GM20000 (cell line): ENCODE measurements at regions not wholly inside any gene's neighbourhood (a gene's known extent, or its start where the extent isn't known, plus 50 kb on each side); places are given as distances from the start of the nearest gene placed in this dataset.
"Not testable (repeated sequence)": the region's sequence is repeated elsewhere in the genome, so short reads cannot be mapped to it uniquely, and the experiment has no call there.

Source experiments
- DNase-seq: peaks from one replicate; pipeline ENCODE4 v3.0.0; 2012; ENCODE audit warnings: low spot score
- TF ChIP-seq, protein P1 (sequence below): IDR thresholded peaks from 2 replicates; pipeline ENCODE4 v1.5.1; 2012; ENCODE audit warnings: mild to moderate bottlenecking, control low read depth; ENCODE audit errors: extremely low read depth, missing control alignments

DNA sequence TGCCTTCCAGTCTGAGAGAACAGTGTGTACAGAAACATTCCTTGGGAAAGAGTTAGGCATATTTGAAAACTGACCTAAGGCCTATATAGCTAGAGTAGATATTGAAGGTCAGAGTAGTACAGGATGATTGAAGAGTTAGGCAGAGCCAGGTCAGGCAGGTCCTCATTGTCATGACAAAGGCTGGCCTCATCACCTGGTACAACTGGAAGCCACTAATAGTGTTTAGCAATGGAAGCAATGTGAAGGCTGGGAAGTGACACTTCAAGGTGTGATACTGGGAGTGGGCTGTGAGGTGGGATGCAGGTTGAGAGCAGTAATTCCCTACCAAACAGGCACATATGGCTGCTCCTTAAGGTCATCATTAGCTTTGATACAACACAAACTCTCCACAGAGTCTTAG, 123.6 kb upstream of the CCNH start:
- TF ChIP-seq, protein P1, sequence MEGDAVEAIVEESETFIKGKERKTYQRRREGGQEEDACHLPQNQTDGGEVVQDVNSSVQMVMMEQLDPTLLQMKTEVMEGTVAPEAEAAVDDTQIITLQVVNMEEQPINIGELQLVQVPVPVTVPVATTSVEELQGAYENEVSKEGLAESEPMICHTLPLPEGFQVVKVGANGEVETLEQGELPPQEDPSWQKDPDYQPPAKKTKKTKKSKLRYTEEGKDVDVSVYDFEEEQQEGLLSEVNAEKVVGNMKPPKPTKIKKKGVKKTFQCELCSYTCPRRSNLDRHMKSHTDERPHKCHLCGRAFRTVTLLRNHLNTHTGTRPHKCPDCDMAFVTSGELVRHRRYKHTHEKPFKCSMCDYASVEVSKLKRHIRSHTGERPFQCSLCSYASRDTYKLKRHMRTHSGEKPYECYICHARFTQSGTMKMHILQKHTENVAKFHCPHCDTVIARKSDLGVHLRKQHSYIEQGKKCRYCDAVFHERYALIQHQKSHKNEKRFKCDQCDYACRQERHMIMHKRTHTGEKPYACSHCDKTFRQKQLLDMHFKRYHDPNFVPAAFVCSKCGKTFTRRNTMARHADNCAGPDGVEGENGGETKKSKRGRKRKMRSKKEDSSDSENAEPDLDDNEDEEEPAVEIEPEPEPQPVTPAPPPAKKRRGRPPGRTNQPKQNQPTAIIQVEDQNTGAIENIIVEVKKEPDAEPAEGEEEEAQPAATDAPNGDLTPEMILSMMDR: no peak
- DNase-seq: no peak

DNA sequence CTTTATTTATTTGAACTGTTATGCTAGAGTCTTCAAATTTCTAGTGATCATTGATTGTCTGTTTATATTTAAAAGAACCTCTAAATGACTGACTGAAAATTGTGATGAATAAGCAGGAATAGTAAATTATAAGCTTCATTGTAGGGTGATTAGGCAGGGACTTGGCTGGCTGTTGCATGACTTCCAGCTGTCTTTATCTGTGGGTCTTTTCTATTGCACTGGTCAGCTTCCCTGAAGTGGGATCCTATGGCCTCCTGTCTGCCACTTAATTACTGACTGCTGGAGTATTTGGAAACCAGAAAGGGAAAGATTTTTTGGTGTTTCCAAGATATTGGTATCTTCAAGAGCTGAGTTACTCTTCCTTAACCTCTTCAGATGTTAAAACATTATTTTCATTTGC, 123.0 kb upstream of the CCNH start:
- DNase-seq: no peak
- TF ChIP-seq, protein P1: no peak

DNA sequence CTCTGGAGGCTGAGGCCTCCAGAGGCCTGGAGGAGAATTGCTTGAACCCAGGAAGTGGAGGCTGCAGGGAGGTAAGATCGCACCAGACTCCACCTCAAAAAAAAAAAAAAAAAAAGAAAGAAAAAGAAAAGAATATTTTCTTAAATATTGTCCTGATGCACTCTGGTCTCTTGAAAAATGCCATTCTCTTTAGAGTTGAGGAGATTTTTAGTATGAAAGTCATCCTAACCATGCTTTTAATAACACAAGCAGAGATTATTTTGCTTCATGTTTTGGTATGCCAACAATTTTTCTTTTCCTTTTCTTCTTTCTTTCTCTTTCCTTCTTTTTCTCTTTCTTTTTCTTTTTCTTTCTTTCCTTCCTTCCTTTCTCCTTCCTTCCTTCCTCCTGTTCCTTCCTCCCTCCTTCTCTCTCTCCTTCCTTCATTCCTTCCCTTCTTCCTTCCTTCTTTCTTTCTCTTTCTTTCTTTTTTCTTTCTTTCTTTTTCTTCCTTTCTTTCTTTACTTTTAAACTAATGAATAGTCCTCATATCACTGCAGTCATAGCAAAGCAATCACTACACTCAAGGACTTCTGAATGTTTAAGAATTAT, 116.9 kb upstream of the CCNH start:
- TF ChIP-seq, protein P1: no peak
- no peak for DNase-seq

DNA sequence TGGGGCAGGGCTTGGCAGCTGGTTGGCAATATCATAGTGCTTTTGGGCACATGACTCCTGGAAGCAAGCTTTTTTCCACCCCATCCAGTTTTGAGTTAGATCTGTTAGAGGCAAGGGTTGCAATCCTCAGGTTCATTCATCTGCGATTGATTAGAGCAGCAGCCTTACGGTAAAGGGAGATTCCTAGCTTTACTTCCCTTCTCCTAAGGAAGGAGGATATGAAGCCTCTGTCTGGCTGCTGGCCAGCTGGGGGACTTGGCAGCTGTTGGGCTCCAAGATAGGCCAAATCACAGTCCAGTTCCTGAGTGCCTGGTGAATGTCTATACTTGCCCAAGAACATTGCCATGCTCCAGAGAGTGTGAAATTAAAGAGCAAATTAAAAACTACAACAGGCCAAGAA, 113.4 kb upstream of the CCNH start:
- TF ChIP-seq, protein P1: no peak
- DNase-seq: no peak

DNA sequence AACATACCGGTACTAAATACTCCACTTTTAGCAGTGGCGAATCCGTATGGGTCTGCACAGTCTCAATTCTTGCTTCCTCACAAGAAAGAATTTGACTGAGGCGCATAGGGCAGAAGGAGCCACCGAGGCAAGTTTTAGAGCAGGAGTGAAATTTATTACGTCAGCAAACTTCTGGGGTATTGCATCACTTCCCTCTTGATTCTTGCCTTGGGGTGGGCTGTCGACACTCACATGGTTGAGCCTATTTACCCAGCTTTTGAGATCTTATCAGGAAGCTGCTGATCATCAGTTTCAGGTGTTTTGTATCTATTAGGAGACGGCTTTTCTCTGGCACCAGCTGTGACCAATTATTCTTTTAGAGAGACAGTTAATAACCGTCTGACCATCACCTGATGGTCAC, 111.5 kb upstream of the CCNH start:
- no peak for DNase-seq
- TF ChIP-seq, protein P1: no peak

DNA sequence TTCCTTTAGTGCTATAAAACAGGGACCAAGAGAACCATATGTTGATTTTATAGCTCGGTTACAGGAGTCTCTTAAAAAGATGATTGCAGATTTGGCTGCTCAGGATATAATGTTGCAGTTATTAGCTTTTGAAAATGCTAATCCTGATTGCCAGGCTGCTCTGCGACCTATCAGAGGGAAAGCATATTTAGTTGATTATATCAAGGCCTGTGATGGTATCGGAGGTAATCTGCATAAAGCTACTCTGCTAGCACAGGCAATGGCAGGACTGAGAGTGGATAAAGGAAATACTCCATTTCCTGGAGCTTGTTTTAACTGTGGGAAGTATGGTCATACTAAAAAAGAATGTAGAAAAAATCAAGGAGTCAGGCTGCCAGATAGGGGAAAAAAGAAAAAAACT, 99.0 kb upstream of the CCNH start:
- not testable (repeated sequence) for DNase-seq

DNA sequence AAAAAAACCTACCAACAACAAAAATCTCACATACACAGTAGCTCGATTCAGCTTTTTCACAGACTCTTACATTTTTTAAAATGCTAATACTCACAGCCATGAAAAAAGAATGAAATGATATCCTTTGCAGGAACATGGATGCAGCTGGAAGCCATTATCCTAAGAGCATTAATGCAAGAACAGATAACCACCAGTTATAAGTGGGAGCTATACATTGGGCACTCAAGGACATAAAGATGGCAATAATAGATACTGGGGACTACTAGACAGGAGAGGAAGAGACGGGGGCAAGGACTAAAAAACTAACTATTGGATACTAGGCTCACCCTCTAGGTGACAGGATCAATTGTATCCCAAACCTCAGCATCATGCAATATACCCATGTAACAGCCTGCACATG, 90.3 kb upstream of the CCNH start:
- no peak for DNase-seq
- TF ChIP-seq, protein P1: no peak
